SK-N-SH (cell line): ENCODE measurements at regions not wholly inside any gene's neighbourhood (a gene's known extent, or its start where the extent isn't known, plus 50 kb on each side); places are given as distances from the start of the nearest gene placed in this dataset.

Experiments
- CTCF ChIA-PET: fragments of 300-600, 350-600 bp; formaldehyde crosslinking; extraction: SDS; loops from one replicate; lab custom pipeline; 2021; lab: Yijun Ruan, JAX
- POLR2A ChIA-PET: fragments of 350-600 bp; sonication (Branson Sonifier 250); formaldehyde crosslinking; extraction: SDS; loops from one replicate; lab custom pipeline; 2020; ENCODE audit warnings: antibody characterized with exemption, inconsistent platforms; lab: Yijun Ruan, JAX
- DNase-seq: peaks from one replicate; pipeline ENCODE4 v3.0.0; 2012
- H2AFZ ChIP-seq: fragments of 200-600 bp; sonication (generic); 2 replicates; pipeline ENCODE4 v1.8.1; 2016; ENCODE audit warnings: antibody characterized with exemption, mild to moderate bottlenecking, low read depth
- H3F3A ChIP-seq: fragments of 200-600 bp; sonication (generic); replicated peaks from 2 replicates; pipeline ENCODE3; 2016; ENCODE audit warnings: antibody characterized with exemption, mild to moderate bottlenecking; ENCODE audit not compliant: insufficient read depth
- H3K27ac ChIP-seq, 2 experiments: fragments of 200-500 bp in 1 of 2; fragments of 200-600 bp in 1 of 2; sonication (Bioruptor generic) in 1 of 2; sonication (generic), shearing (Covaris generic) in 1 of 2; 2 replicates each; pipeline versions ENCODE4 v1.5.1 to v1.6.1; 2014 to 2016; ENCODE audit warnings: low read depth in 2 of 2, inconsistent platforms in 1 of 2, low read length in 1 of 2, mild to moderate bottlenecking in 1 of 2, mixed read lengths in 1 of 2
- H3K27me3 ChIP-seq: fragments of 200-600 bp; sonication (generic), shearing (Covaris generic); 2 replicates; pipeline ENCODE4 v1.6.1; 2016; ENCODE audit warnings: mixed run types; ENCODE audit not compliant: insufficient read depth
- H3K36me3 ChIP-seq, 2 experiments: fragments of 200-500 bp in 1 of 2; fragments of 200-600 bp in 1 of 2; sonication (Bioruptor generic) in 1 of 2; sonication (generic) in 1 of 2; replicated peaks in 1 of 2; 2 replicates each; pipeline versions ENCODE3 to v1.5.1; 2014 to 2016; ENCODE audit warnings: low read length in 1 of 2, mild to moderate bottlenecking in 1 of 2; ENCODE audit not compliant: insufficient read depth in 2 of 2, control insufficient read depth in 1 of 2
- H3K4me1 ChIP-seq, 2 experiments: fragments of 200-500 bp in 1 of 2; fragments of 200-600 bp in 1 of 2; sonication (Bioruptor generic) in 1 of 2; sonication (generic), shearing (Covaris generic) in 1 of 2; 2 replicates each; pipeline versions ENCODE4 v1.5.1 to v1.6.1; 2014 to 2016; ENCODE audit warnings: low read depth in 1 of 2, low read length in 1 of 2, mixed run types in 1 of 2; ENCODE audit not compliant: insufficient read depth in 2 of 2, control insufficient read depth in 1 of 2
- H3K4me2 ChIP-seq: fragments of 200-600 bp; sonication (generic), shearing (Covaris generic); 2 replicates; pipeline ENCODE4 v1.6.1; 2017; ENCODE audit warnings: mixed run types
- H3K4me3 ChIP-seq, 2 experiments: fragments of 200-500 bp in 1 of 2; fragments of 200-600 bp in 1 of 2; sonication (Bioruptor generic) in 1 of 2; sonication (generic), shearing (Covaris generic) in 1 of 2; 2 replicates each; pipeline versions ENCODE4 v1.5.1 to v1.8.1; 2014 to 2016; ENCODE audit warnings: low read depth in 2 of 2, inconsistent platforms in 1 of 2, low read length in 1 of 2, mild to moderate bottlenecking in 1 of 2, mixed read lengths in 1 of 2, moderate library complexity in 1 of 2
- H3K79me2 ChIP-seq: fragments of 200-600 bp; sonication (generic); 2 replicates; pipeline ENCODE4 v1.8.1; 2017; ENCODE audit warnings: mild to moderate bottlenecking; ENCODE audit not compliant: insufficient read depth
- H3K9ac ChIP-seq: fragments of 200-600 bp; sonication (generic); 2 replicates; pipeline ENCODE4 v1.6.1; 2017; ENCODE audit warnings: mixed run types
- H3K9me2 ChIP-seq: fragments of 200-600 bp; sonication (generic); 2 replicates; pipeline ENCODE4 v1.6.1; 2017; ENCODE audit warnings: mixed run types
- H3K9me3 ChIP-seq: fragments of 200-600 bp; sonication (generic); 2 replicates; pipeline ENCODE4 v1.6.1; 2017; ENCODE audit warnings: mixed run types, mild to moderate bottlenecking, moderate library complexity
- H4K20me1 ChIP-seq: fragments of 200-600 bp; sonication (generic); 2 replicates; pipeline ENCODE4 v1.6.1; 2017; ENCODE audit warnings: mild to moderate bottlenecking, mixed run types; ENCODE audit not compliant: insufficient read depth
- CHD2 ChIP-seq: fragments of 150-350 bp; IDR thresholded peaks from 2 replicates; pipeline ENCODE4 v1.6.1; 2018; ENCODE audit warnings: low read length; ENCODE audit not compliant: partially characterized antibody
- EP300 ChIP-seq, 2 experiments: IDR thresholded peaks; 2 replicates each; pipeline versions ENCODE4 v1.4.0 to v1.6.1; 2012; ENCODE audit warnings: borderline replicate concordance in 1 of 2, low read depth in 1 of 2, low read length in 1 of 2
- FOSL2 ChIP-seq: IDR thresholded peaks from 2 replicates; pipeline ENCODE4 v1.4.0; 2012; ENCODE audit warnings: low read depth, mild to moderate bottlenecking, moderate library complexity, borderline replicate concordance
- FOXM1 ChIP-seq: IDR thresholded peaks from 2 replicates; pipeline ENCODE4 v1.4.0; 2012; ENCODE audit warnings: low read depth, mild to moderate bottlenecking
- GABPA ChIP-seq: IDR thresholded peaks from 2 replicates; pipeline ENCODE4 v1.4.0; 2012; ENCODE audit warnings: low read depth, mild to moderate bottlenecking
- MXI1 ChIP-seq: IDR thresholded peaks from 2 replicates; pipeline ENCODE4 v1.6.1; 2012; ENCODE audit warnings: mild to moderate bottlenecking, low read depth, low read length, improper control_type of control experiment
- NRF1 ChIP-seq: IDR thresholded peaks from 2 replicates; pipeline ENCODE4 v1.6.1; 2012; ENCODE audit warnings: low read depth, mild to moderate bottlenecking, low read length
- POLR2AphosphoS5 ChIP-seq: IDR thresholded peaks from 2 replicates; pipeline ENCODE4 v1.6.1; 2012; ENCODE audit warnings: low read depth, low read length
- RCOR1 ChIP-seq: fragments of 150-350 bp; IDR thresholded peaks from 2 replicates; pipeline ENCODE4 v1.6.1; 2017; ENCODE audit warnings: antibody characterized with exemption, low read length
- RXRA ChIP-seq: IDR thresholded peaks from 2 replicates; pipeline ENCODE4 v1.4.0; 2012; ENCODE audit warnings: low read depth, mild to moderate bottlenecking, borderline replicate concordance
- TCF12 ChIP-seq: IDR thresholded peaks from 2 replicates; pipeline ENCODE4 v1.4.0; 2012
- TEAD4 ChIP-seq: IDR thresholded peaks from 2 replicates; pipeline ENCODE4 v1.4.0; 2012; ENCODE audit warnings: mild to moderate bottlenecking, borderline replicate concordance; ENCODE audit not compliant: insufficient read depth
- YY1 ChIP-seq: IDR thresholded peaks from 2 replicates; pipeline ENCODE4 v1.4.0; 2012; ENCODE audit warnings: low read depth, mild to moderate bottlenecking
- WGBS: methylation state at CpG from one replicate; pipeline ENCODE4 v1.1.6; 2017; ENCODE audit warnings: low lambda C conversion rate; 5-methylcytosine and 5-hydroxymethylcytosine counted together
- TF ChIP-seq, protein P1 (sequence below): fragments of 200-600 bp; sonication (generic); IDR thresholded peaks from 2 replicates; pipeline ENCODE4 v1.6.1; 2017; ENCODE audit warnings: antibody characterized with exemption, mild to moderate bottlenecking, moderate library complexity
- TF ChIP-seq, protein P2 (sequence below): fragments of 150-350 bp; IDR thresholded peaks from 2 replicates; pipeline ENCODE4 v1.6.1; 2016; ENCODE audit warnings: mild to moderate bottlenecking, low read depth, low read length
- TF ChIP-seq, protein P3 (sequence below): IDR thresholded peaks from 2 replicates; pipeline ENCODE4 v1.4.0; 2012; ENCODE audit warnings: low read depth
- TF ChIP-seq, protein P4 (sequence below): IDR thresholded peaks from 2 replicates; pipeline ENCODE4 v1.4.0; 2012; ENCODE audit warnings: low read depth, borderline replicate concordance
- TF ChIP-seq, protein P5 (sequence below): fragments of 150-350 bp; IDR thresholded peaks from 2 replicates; pipeline ENCODE4 v1.6.1; 2017; ENCODE audit warnings: antibody characterized with exemption, low read length, low read depth, borderline replicate concordance

DNA sequence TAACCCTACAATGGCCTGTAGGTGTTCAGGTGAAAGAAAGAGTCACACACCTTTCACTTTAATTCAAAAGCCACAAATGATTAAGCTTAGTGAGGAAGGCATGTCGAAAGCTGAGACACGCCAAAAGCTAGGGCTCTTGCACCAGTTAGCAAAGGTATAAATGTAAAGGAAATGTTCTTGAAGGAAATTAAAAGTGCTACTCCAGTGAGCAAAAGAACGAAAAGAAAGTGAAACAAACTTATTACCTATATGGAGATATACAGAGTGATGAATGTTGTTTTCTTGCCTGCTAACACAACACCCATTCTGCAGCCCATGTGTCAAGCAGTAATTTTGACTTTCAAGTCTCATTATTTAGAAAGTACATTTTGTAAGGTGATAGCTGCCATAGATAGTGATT, 254.2 kb upstream of the SLC24A2 start:
- Histone ChIP-seq H3K9me2 (no peaks in the 10 kb centered on the region), H3K27me3 (no peaks in the 10 kb centered on the region), H3K36me3 (no peaks in the 10 kb centered on the region), H4K20me1 (no peaks in the 10 kb centered on the region), H3K9me3 (no peaks in the 10 kb centered on the region), H3K9ac (no peak overlapping the region), H3K79me2 (no peaks in the 10 kb centered on the region), H3K4me1 (peaks cover 0 to 12% of the 10 kb centered on the region in 2 experiments; a peak in 1 of 4 replicates), H3F3A (no peaks in the 10 kb centered on the region), H2AFZ (no peak overlapping the region; the same call in 1 of the 2 replicates), H3K4me3 (no peak overlapping the region), H3K27ac (no peak overlapping the region), H3K4me2 (no peak overlapping the region)
- POLR2A ChIA-PET: no interaction called here
- TF ChIP-seq, protein P1, sequence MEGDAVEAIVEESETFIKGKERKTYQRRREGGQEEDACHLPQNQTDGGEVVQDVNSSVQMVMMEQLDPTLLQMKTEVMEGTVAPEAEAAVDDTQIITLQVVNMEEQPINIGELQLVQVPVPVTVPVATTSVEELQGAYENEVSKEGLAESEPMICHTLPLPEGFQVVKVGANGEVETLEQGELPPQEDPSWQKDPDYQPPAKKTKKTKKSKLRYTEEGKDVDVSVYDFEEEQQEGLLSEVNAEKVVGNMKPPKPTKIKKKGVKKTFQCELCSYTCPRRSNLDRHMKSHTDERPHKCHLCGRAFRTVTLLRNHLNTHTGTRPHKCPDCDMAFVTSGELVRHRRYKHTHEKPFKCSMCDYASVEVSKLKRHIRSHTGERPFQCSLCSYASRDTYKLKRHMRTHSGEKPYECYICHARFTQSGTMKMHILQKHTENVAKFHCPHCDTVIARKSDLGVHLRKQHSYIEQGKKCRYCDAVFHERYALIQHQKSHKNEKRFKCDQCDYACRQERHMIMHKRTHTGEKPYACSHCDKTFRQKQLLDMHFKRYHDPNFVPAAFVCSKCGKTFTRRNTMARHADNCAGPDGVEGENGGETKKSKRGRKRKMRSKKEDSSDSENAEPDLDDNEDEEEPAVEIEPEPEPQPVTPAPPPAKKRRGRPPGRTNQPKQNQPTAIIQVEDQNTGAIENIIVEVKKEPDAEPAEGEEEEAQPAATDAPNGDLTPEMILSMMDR: no peak
- no peak for TF ChIP-seq CHD2
- no peak for TF ChIP-seq MXI1
- TF ChIP-seq, protein P2, sequence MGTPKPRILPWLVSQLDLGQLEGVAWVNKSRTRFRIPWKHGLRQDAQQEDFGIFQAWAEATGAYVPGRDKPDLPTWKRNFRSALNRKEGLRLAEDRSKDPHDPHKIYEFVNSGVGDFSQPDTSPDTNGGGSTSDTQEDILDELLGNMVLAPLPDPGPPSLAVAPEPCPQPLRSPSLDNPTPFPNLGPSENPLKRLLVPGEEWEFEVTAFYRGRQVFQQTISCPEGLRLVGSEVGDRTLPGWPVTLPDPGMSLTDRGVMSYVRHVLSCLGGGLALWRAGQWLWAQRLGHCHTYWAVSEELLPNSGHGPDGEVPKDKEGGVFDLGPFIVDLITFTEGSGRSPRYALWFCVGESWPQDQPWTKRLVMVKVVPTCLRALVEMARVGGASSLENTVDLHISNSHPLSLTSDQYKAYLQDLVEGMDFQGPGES: no peak
- TF ChIP-seq YY1: no peak
- TF ChIP-seq, protein P3, sequence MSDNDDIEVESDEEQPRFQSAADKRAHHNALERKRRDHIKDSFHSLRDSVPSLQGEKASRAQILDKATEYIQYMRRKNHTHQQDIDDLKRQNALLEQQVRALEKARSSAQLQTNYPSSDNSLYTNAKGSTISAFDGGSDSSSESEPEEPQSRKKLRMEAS: no peak
- no peak for TF ChIP-seq GABPA
- TF ChIP-seq, protein P4, sequence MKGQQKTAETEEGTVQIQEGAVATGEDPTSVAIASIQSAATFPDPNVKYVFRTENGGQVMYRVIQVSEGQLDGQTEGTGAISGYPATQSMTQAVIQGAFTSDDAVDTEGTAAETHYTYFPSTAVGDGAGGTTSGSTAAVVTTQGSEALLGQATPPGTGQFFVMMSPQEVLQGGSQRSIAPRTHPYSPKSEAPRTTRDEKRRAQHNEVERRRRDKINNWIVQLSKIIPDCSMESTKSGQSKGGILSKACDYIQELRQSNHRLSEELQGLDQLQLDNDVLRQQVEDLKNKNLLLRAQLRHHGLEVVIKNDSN: no peak
- no peak for TF ChIP-seq FOXM1
- no peak for TF ChIP-seq RXRA
- TF ChIP-seq FOSL2: no peak
- no peak for TF ChIP-seq NRF1
- no peak for TF ChIP-seq EP300 (IDR thresholded peaks at IDR 0.05; ENCODE audit: borderline replicate concordance in 1 of 2, low read depth in 1 of 2, low read length in 1 of 2)
- no peak for TF ChIP-seq RCOR1
- no peak for TF ChIP-seq POLR2AphosphoS5
- TF ChIP-seq, protein P5, sequence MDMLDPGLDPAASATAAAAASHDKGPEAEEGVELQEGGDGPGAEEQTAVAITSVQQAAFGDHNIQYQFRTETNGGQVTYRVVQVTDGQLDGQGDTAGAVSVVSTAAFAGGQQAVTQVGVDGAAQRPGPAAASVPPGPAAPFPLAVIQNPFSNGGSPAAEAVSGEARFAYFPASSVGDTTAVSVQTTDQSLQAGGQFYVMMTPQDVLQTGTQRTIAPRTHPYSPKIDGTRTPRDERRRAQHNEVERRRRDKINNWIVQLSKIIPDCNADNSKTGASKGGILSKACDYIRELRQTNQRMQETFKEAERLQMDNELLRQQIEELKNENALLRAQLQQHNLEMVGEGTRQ: no peak
- no peak for TF ChIP-seq TCF12
- TF ChIP-seq TEAD4: no peak
- no peak for DNase-seq
- WGBS: 50% methylated on average over 3 of the region's 3 CpGs
- CTCF ChIA-PET: no interaction called here
